BLaER1 treated with 17β-estradiol and CSF1 and Interleukin-3, amounts not matched to agents 10 nM and 100 nM (cell line): ENCODE measurements at regions not wholly inside any gene's neighbourhood (a gene's known extent, or its start where the extent isn't known, plus 50 kb on each side); places are given as distances from the start of the nearest gene placed in this dataset.

Experiments used
- H3K27ac ChIP-seq, 11 experiments: shearing (Covaris generic); formaldehyde crosslinking; 2 replicates each; pipeline ENCODE4 v1.8.1; 2022
- H3K27me3 ChIP-seq, 11 experiments: shearing (Covaris generic); formaldehyde crosslinking; 2 replicates each; pipeline ENCODE4 v1.8.1; 2022
- H3K36me3 ChIP-seq, 11 experiments: shearing (Covaris generic); formaldehyde crosslinking; 2 replicates each; pipeline ENCODE4 v1.8.1; 2022
- H3K4me1 ChIP-seq, 10 experiments: shearing (Covaris generic); formaldehyde crosslinking; 2 replicates each; pipeline ENCODE4 v1.8.1; 2022
- H3K4me2 ChIP-seq, 11 experiments: shearing (Covaris generic); formaldehyde crosslinking; 2 replicates each; pipeline ENCODE4 v1.8.1; 2022
- H3K4me3 ChIP-seq, 10 experiments: shearing (Covaris generic); formaldehyde crosslinking; 2 replicates each; pipeline ENCODE4 v1.8.1; 2022
- H3K9ac ChIP-seq, 11 experiments: shearing (Covaris generic); formaldehyde crosslinking; 2 replicates each; pipeline ENCODE4 v1.8.1; 2022
- H3K9me3 ChIP-seq, 11 experiments: shearing (Covaris generic); formaldehyde crosslinking; replicated peaks in 1 of 11; 2 replicates each; pipeline ENCODE4 v1.8.1; 2022
- H4K20me1 ChIP-seq, 11 experiments: shearing (Covaris generic); formaldehyde crosslinking; 2 replicates each; pipeline ENCODE4 v1.8.1; 2022
- Cebpa-rat ChIP-seq, 11 experiments: shearing (Covaris generic); IDR thresholded peaks; 2 replicates each; pipeline ENCODE4 v1.8.1; 2022

GRCh38 chr11:28384418-28384817, 276.2 kb downstream of the METTL15 start:
- Histone ChIP-seq H3K4me1 (no peaks in the 10 kb centered on the region), H3K9me3 (peaks cover 0 to 7% (median 4%) of the 10 kb centered on the region in 11 experiments; a peak in 7 of 22 replicates), H3K27ac (no peak overlapping the region), H3K9ac (no peak overlapping the region), H3K4me2 (no peak overlapping the region), H3K27me3 (no peaks in the 10 kb centered on the region), H4K20me1 (no peaks in the 10 kb centered on the region), H3K36me3 (no peaks in the 10 kb centered on the region), H3K4me3 (no peak overlapping the region)
- TF ChIP-seq Cebpa-rat (IDR thresholded peaks at IDR 0.05): no peak

GRCh38 chr11:28383456-28383855, 275.3 kb downstream of the METTL15 start:
- Histone ChIP-seq H3K9ac (no peak overlapping the region), H3K27ac (no peak overlapping the region), H3K4me1 (no peaks in the 10 kb centered on the region), H3K4me3 (no peak overlapping the region), H3K36me3 (no peaks in the 10 kb centered on the region), H3K27me3 (no peaks in the 10 kb centered on the region), H3K4me2 (no peak overlapping the region), H3K9me3 (peaks cover 0 to 7% (median 4%) of the 10 kb centered on the region in 11 experiments; a peak in 7 of 22 replicates), H4K20me1 (no peaks in the 10 kb centered on the region)
- no peak for TF ChIP-seq Cebpa-rat (IDR thresholded peaks at IDR 0.05)
